Calu3 (cell line): ENCODE measurements at regions not wholly inside any gene's neighbourhood (a gene's known extent, or its start where the extent isn't known, plus 50 kb on each side); places are given as distances from the start of the nearest gene placed in this dataset.

Experiments used
- BruUV-seq: library from RNA; stranded (reverse); fragments of 400-500 nt; replicated peaks from 2 replicates; lab custom pipeline; 2021; lab: Mats Ljungman, UMichigan
- CTCF ChIA-PET: fragments of 300-600 bp; sonication (Branson Sonifier 250); formaldehyde crosslinking; loops from one replicate; lab custom pipeline; 2022; ENCODE audit warnings: antibody characterized with exemption; lab: Charles Lee
- DNase-seq: peaks from one replicate; pipeline ENCODE4 v3.0.0; 2022
- H3K27ac Mint-ChIP-seq: one replicate; pipeline ENCODE4 v1.8.0; 2022; ENCODE audit warnings: mixed read lengths; ENCODE audit not compliant: unreplicated experiment
- H3K27me3 Mint-ChIP-seq: one replicate; pipeline ENCODE4 v1.8.0; 2022; ENCODE audit warnings: mixed read lengths; ENCODE audit not compliant: unreplicated experiment
- H3K36me3 Mint-ChIP-seq: one replicate; pipeline ENCODE4 v1.8.0; 2022; ENCODE audit warnings: mild to moderate bottlenecking, moderate library complexity, mixed read lengths; ENCODE audit not compliant: insufficient read depth, unreplicated experiment
- H3K4me1 Mint-ChIP-seq: one replicate; pipeline ENCODE4 v1.8.0; 2022; ENCODE audit warnings: mild to moderate bottlenecking, low read depth, mixed read lengths; ENCODE audit not compliant: unreplicated experiment
- H3K4me3 Mint-ChIP-seq: one replicate; pipeline ENCODE4 v1.8.0; 2022; ENCODE audit warnings: mild to moderate bottlenecking, low read depth, moderate library complexity, mixed read lengths; ENCODE audit not compliant: unreplicated experiment
- H3K9me3 Mint-ChIP-seq: one replicate; pipeline ENCODE4 v1.8.0; 2022; ENCODE audit warnings: low read depth, mixed read lengths; ENCODE audit not compliant: unreplicated experiment
- CTCF ChIP-seq: fragments of 200-600 bp; IDR thresholded peaks from one replicate; pipeline ENCODE4 v1.8.0; 2022; ENCODE audit warnings: antibody characterized with exemption; ENCODE audit not compliant: unreplicated experiment
- intact Hi-C: fragments of 100-400 bp; cut with micrococcal nuclease; formaldehyde crosslinking; loops from one replicate; pipeline ENCODE4 v1.10.0; 2022; ENCODE audit not compliant: unreplicated experiment

GRCh38 chr13:29918845-29919244 lies 68.4 kb upstream of the UBL3 start:
- Mint-ChIP-seq H3K36me3 (peaks cover under 1% of the 10 kb centered on the region), H3K9me3 (peaks cover 3% of the 10 kb centered on the region), H3K27me3 (no peaks in the 10 kb centered on the region), H3K4me1 (peaks cover 45% of the 10 kb centered on the region), H3K27ac (peak overlapping the region; percentile 90), H3K4me3 (peak overlapping the region; percentile 34)
- no TSS peak for BruUV-seq
- CTCF ChIA-PET, result interaction anchor here (0.5 to 1.8 kb wide), 3 partner anchors 13 to 25 kb away, joined by 3 to 7 read pairs (median 5); no protein-coding TSS in a partner anchor
- DNase-seq, result peak; percentile 47
- no peak for TF ChIP-seq CTCF
- intact Hi-C loops, result no loop called here

- Mint-ChIP-seq H3K36me3 (no peaks in the 10 kb centered on the region), H3K27me3 (no peaks in the 10 kb centered on the region), H3K4me3 (no peak overlapping the region), H3K9me3 (peaks cover 3% of the 10 kb centered on the region), H3K27ac (no peak overlapping the region), H3K4me1 (peaks cover 38% of the 10 kb centered on the region)
- DNase-seq, result no peak
- BruUV-seq, result no TSS peak
- intact Hi-C loops, result no loop called here
- CTCF ChIA-PET, result no interaction called here
- TF ChIP-seq CTCF, result no peak
Observed at GRCh38 chr13:29917650-29918049, 67.2 kb upstream of the UBL3 start.

GRCh38 chr13:29914581-29914980 lies 64.2 kb upstream of the UBL3 start:
- no peaks in the 10 kb centered on the region for H3K36me3 Mint-ChIP-seq

DNA sequence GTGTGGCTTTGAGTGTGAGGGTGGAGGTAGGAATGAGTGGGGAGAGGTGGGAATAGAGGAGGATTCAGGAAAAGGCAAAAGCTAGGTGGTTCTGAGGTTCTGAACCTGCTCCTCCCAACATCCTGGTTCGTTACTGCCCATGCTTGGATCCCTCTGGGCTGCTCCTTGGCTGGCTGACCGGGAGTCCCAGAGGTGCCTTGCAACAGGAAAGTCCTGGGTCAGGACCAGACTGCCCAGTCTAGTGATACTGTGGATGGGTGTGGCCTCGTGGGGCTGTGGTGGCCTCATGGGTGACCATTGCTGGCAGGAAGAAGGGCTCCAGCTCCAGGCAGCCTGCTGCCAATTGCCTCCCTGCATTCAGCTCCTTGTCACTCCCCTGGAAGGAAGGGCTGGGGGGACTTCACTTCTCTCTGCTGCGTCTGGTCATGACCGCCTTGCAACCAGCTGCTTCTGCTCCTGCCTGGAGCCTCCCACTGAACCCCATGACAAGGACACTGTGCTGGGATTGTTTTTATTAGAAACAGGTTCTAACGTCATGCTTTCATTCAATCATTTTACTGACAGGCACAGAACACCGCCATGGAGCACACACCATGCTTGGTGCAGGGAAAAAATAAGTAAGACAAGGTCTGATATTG lies 61.5 kb upstream of the UBL3 start:
- Mint-ChIP-seq H3K36me3 (no peaks in the 10 kb centered on the region), H3K9me3 (peaks cover 2% of the 10 kb centered on the region), H3K4me1 (no peaks in the 10 kb centered on the region), H3K27ac (no peak overlapping the region), H3K27me3 (no peaks in the 10 kb centered on the region), H3K4me3 (no peak overlapping the region)
- CTCF ChIA-PET, result no interaction called here
- TF ChIP-seq CTCF, result no peak
- BruUV-seq, result no TSS peak
- no peak for DNase-seq
- intact Hi-C loops, result no loop called here

More at GRCh38 chr13:29914581-29914980, 64.2 kb upstream of the UBL3 start:
- BruUV-seq, result no TSS peak
- CTCF ChIA-PET, result no interaction called here
- TF ChIP-seq CTCF, result no peak
- no peak overlapping the region for H3K27ac Mint-ChIP-seq
- H3K27me3 Mint-ChIP-seq, result no peaks in the 10 kb centered on the region
- no peak for DNase-seq
- H3K9me3 Mint-ChIP-seq, result peaks cover 5% of the 10 kb centered on the region
- H3K4me3 Mint-ChIP-seq, result no peak overlapping the region
- intact Hi-C loops, result no loop called here
- peaks cover 15% of the 10 kb centered on the region for H3K4me1 Mint-ChIP-seq
